Endothelial cell of umbilical vein (primary cell): ENCODE measurements at regions not wholly inside any gene's neighbourhood (a gene's known extent, or its start where the extent isn't known, plus 50 kb on each side); places are given as distances from the start of the nearest gene placed in this dataset.
"Not testable (repeated sequence)": the region's sequence is repeated elsewhere in the genome, so short reads cannot be mapped to it uniquely, and the experiment has no call there.

Experiments
- BruUV-seq: library from RNA; stranded (reverse); fragments of 400-500 nt; replicated peaks from 2 replicates; lab custom pipeline; 2021; lab: Mats Ljungman, UMichigan
- CTCF ChIA-PET: fragments of 300-600, 350-600 bp; sonication (Branson Sonifier 250); formaldehyde crosslinking; loops from one replicate; lab custom pipeline; 2021; ENCODE audit warnings: antibody characterized with exemption, inconsistent platforms; lab: Charles Lee
- POLR2A ChIA-PET: fragments of 300-600, 350-600 bp; sonication (Branson Sonifier 250); formaldehyde crosslinking; loops from one replicate; lab custom pipeline; 2021; ENCODE audit warnings: antibody characterized with exemption, inconsistent platforms; lab: Charles Lee
- DNase-seq: peaks from one replicate; pipeline ENCODE4 v3.0.0-alpha.2; 2011; ENCODE audit warnings: low read depth, low spot score
- FAIRE-seq: peaks from 2 replicates; lab custom pipeline; 2011; peaks lifted over from hg19 to GRCh38; lab: Jason Lieb, UNC
- H2AFZ ChIP-seq: 2 replicates; pipeline ENCODE4 v1.6.0; 2012; ENCODE audit warnings: low read depth, low read length, control low read depth, inconsistent platforms
- H3K27ac ChIP-seq: 2 replicates; pipeline ENCODE4 v1.5.1; 2011; ENCODE audit warnings: low read depth, mild to moderate bottlenecking, control low read depth, low read length, moderate library complexity; ENCODE audit not compliant: insufficient read depth
- H3K27me3 ChIP-seq, 2 experiments: 2 replicates each; pipeline versions ENCODE4 v1.6.0 to v1.6.1; 2011; ENCODE audit warnings: low read length in 2 of 2, mixed read lengths in 1 of 2; ENCODE audit not compliant: control insufficient read depth in 2 of 2, insufficient read depth in 2 of 2
- H3K36me3 ChIP-seq, 2 experiments: 2 replicates in 1 of 2; 3 replicates in 1 of 2; pipeline ENCODE4 v1.5.1; 2011; ENCODE audit warnings: low read length in 2 of 2, mild to moderate bottlenecking in 1 of 2, moderate library complexity in 1 of 2; ENCODE audit not compliant: control insufficient read depth in 2 of 2, insufficient read depth in 2 of 2; ENCODE audit errors: extremely low read depth in 1 of 2
- H3K4me1 ChIP-seq: 3 replicates; pipeline ENCODE4 v1.5.1; 2011; ENCODE audit warnings: mild to moderate bottlenecking, low read length; ENCODE audit not compliant: control insufficient read depth, insufficient read depth; ENCODE audit errors: extremely low read depth
- H3K4me2 ChIP-seq: 2 replicates; pipeline ENCODE4 v1.6.1; 2011; ENCODE audit warnings: low read length, control low read depth, mixed read lengths; ENCODE audit not compliant: insufficient read depth
- H3K4me3 ChIP-seq, 3 experiments: fragments of 200-600 bp in 1 of 3; sonication (generic), shearing (Covaris generic) in 1 of 3; replicated peaks in 1 of 3; 2 replicates each; pipeline ENCODE4 v1.5.1; 2011 to 2016; ENCODE audit warnings: control low read depth in 3 of 3, low read length in 3 of 3, mild to moderate bottlenecking in 2 of 3, inconsistent platforms in 1 of 3, low read depth in 1 of 3, moderate library complexity in 1 of 3; ENCODE audit not compliant: insufficient read depth in 1 of 3
- H3K79me2 ChIP-seq: 2 replicates; pipeline ENCODE4 v1.6.0; 2012; ENCODE audit warnings: low read length, inconsistent platforms; ENCODE audit not compliant: control insufficient read depth, insufficient read depth
- H3K9ac ChIP-seq: replicated peaks from 2 replicates; pipeline ENCODE3; 2011; ENCODE audit warnings: low read length, control low read depth; ENCODE audit not compliant: insufficient read depth; ENCODE audit errors: extremely low read depth
- H3K9me1 ChIP-seq: replicated peaks from 3 replicates; pipeline ENCODE4 v1.6.0; 2011; ENCODE audit warnings: mild to moderate bottlenecking, low read length; ENCODE audit not compliant: control insufficient read depth, insufficient read depth; ENCODE audit errors: extremely low read depth
- H3K9me3 ChIP-seq: replicated peaks from 2 replicates; pipeline ENCODE4 v1.5.1; 2012; ENCODE audit warnings: low read length, inconsistent platforms; ENCODE audit not compliant: control insufficient read depth, insufficient read depth
- H4K20me1 ChIP-seq: replicated peaks from 2 replicates; pipeline ENCODE3; 2011; ENCODE audit warnings: mild to moderate bottlenecking, low read length; ENCODE audit not compliant: control insufficient read depth, insufficient read depth; ENCODE audit errors: extremely low read depth
- FOS ChIP-seq: IDR thresholded peaks from 2 replicates; pipeline ENCODE4 v1.6.1; 2011; ENCODE audit warnings: mild to moderate bottlenecking, low read length, moderate library complexity, borderline replicate concordance; ENCODE audit not compliant: insufficient read depth
- JUN ChIP-seq: IDR thresholded peaks from 2 replicates; pipeline ENCODE4 v1.6.1; 2011; ENCODE audit warnings: borderline replicate concordance, low read depth; ENCODE audit not compliant: insufficient read length, insufficient read depth
- MAX ChIP-seq: IDR thresholded peaks from 2 replicates; pipeline ENCODE4 v1.6.1; 2011; ENCODE audit not compliant: insufficient read depth, insufficient read length
- POLR2A ChIP-seq: IDR thresholded peaks from 2 replicates; pipeline ENCODE4 v1.6.1; 2012; ENCODE audit warnings: low read depth, mild to moderate bottlenecking, control low read depth, low read length
- dilution Hi-C: fragments of 300-500 bp; cut with MboI; formaldehyde crosslinking; loops from one replicate; pipeline ENCODE4 v1.15.0; 2019; ENCODE audit warnings: low sequenced_read_pairs; ENCODE audit not compliant: extremely low pct_ligation_motif_present
- intact Hi-C: fragments of 100-400 bp; cut with micrococcal nuclease; formaldehyde crosslinking; loops from one replicate; pipeline ENCODE4 v1.10.0; 2022

- Histone ChIP-seq H3K9me1 (no peaks in the 10 kb centered on the region), H3K27ac (no peak overlapping the region), H3K4me2 (no peak overlapping the region), H3K9me3 (no peaks in the 10 kb centered on the region), H3K79me2 (no peaks in the 10 kb centered on the region), H2AFZ (no peak overlapping the region), H3K9ac (no peak overlapping the region), H3K27me3 (no peaks in the 10 kb centered on the region), H4K20me1 (no peaks in the 10 kb centered on the region), H3K4me1 (no peaks in the 10 kb centered on the region), H3K4me3 (no peak overlapping the region), H3K36me3 (no peaks in the 10 kb centered on the region)
- ChIA-PET POLR2A (no interaction called here), CTCF (no interaction called here)
- FAIRE-seq: no peak
- dilution Hi-C loops: no loop called here
- intact Hi-C loops: no loop called here
- no peak for DNase-seq
- no peak for TF ChIP-seq FOS
- no peak for TF ChIP-seq JUN
- TF ChIP-seq MAX: no peak
- TF ChIP-seq POLR2A: no peak
- no TSS peak for BruUV-seq
Measured at GRCh38 chr6:139954463-139955071, 580.1 kb upstream of the CITED2 start.

GRCh38 chr6:139953780-139954179 lies 579.3 kb upstream of the CITED2 start:
- CTCF ChIA-PET, intact Hi-C loops, POLR2A ChIA-PET: not testable (repeated sequence)

More at GRCh38 chr6:139953780-139954179, 579.3 kb upstream of the CITED2 start:
- H3K9me1 ChIP-seq, H3K4me1 ChIP-seq, H3K27ac ChIP-seq, BruUV-seq, H3K9me3 ChIP-seq, H3K36me3 ChIP-seq, H3K4me3 ChIP-seq, H2AFZ ChIP-seq, H3K9ac ChIP-seq, H3K27me3 ChIP-seq, H4K20me1 ChIP-seq, FAIRE-seq, H3K79me2 ChIP-seq, H3K4me2 ChIP-seq, dilution Hi-C loops, DNase-seq: not testable (repeated sequence)
